Gastroesophageal sphincter (tissue), 3 donors: ENCODE measurements at regions not wholly inside any gene's neighbourhood (a gene's known extent, or its start where the extent isn't known, plus 50 kb on each side); places are given as distances from the start of the nearest gene placed in this dataset.

Source experiments
- CTCF ChIP-seq, 4 experiments: fragments of 200-600 bp in 2 of 4; fragments of 450-650 bp in 2 of 4; sonication (generic) in 1 of 4; IDR thresholded peaks; one replicate each; pipeline ENCODE4 v1.5.1; 2017 to 2019; ENCODE audit warnings: antibody characterized with exemption in 4 of 4, mild to moderate bottlenecking in 2 of 4, moderate library complexity in 2 of 4
- EP300 ChIP-seq: sonication (generic); formaldehyde crosslinking; IDR thresholded peaks from one replicate; pipeline ENCODE4 v1.6.1; 2017; ENCODE audit warnings: antibody characterized with exemption, mild to moderate bottlenecking

GRCh38 chr1:13941315-13941714 lies 241.3 kb downstream of the PRDM2 start:
- TF ChIP-seq CTCF (IDR thresholded peaks at IDR 0.05) (no peak), EP300 (no peak)
